ENCODE measurements at regions not wholly inside any gene's neighbourhood (a gene's known extent, or its start where the extent isn't known, plus 50 kb on each side); places are given as distances from the start of the nearest gene placed in this dataset.

GRCh38 chr13:111476197-111476596, 155.8 kb downstream of the TEX29 start:
- DNase-seq (ENCODE audit: low spot score in 2 of 2): no peak
- Mint-ChIP-seq H3K27me3 (peaks cover 28% of the 10 kb centered on the region), H3K36me3 (ENCODE audit: insufficient read depth) (no peaks in the 10 kb centered on the region), H3K4me1 (no peaks in the 10 kb centered on the region), H3K27ac (ENCODE audit: low read depth) (no peak overlapping the region), H3K4me3 (no peak overlapping the region), H3K9me3 (no peaks in the 10 kb centered on the region)
- ATAC-seq (replicated peaks; ENCODE audit: extremely low read depth, poor library complexity, severe bottlenecking): no peak

- no peaks in the 10 kb centered on the region for H3K4me1 Mint-ChIP-seq
- H3K36me3 Mint-ChIP-seq (ENCODE audit: insufficient read depth): no peaks in the 10 kb centered on the region
- no peak for ATAC-seq (replicated peaks; ENCODE audit: extremely low read depth, poor library complexity, severe bottlenecking)
- no peak for DNase-seq (ENCODE audit: low spot score in 2 of 2)
- no peaks in the 10 kb centered on the region for H3K9me3 Mint-ChIP-seq
- H3K27me3 Mint-ChIP-seq: peaks cover 10% of the 10 kb centered on the region
- no peak overlapping the region for H3K4me3 Mint-ChIP-seq
- H3K27ac Mint-ChIP-seq (ENCODE audit: low read depth): no peak overlapping the region
Observed at GRCh38 chr13:111479412-111479811, 159.0 kb downstream of the TEX29 start.

- no peak for DNase-seq (ENCODE audit: low spot score in 2 of 2)
- no peak overlapping the region for H3K4me3 Mint-ChIP-seq
- H3K4me1 Mint-ChIP-seq: no peaks in the 10 kb centered on the region
- peaks cover 9% of the 10 kb centered on the region for H3K27me3 Mint-ChIP-seq
- no peak for ATAC-seq (replicated peaks; ENCODE audit: extremely low read depth, poor library complexity, severe bottlenecking)
- no peak overlapping the region for H3K27ac Mint-ChIP-seq (ENCODE audit: low read depth)
- H3K9me3 Mint-ChIP-seq: no peaks in the 10 kb centered on the region
- no peaks in the 10 kb centered on the region for H3K36me3 Mint-ChIP-seq (ENCODE audit: insufficient read depth)
Observed at GRCh38 chr13:111480503-111480902, 160.1 kb downstream of the TEX29 start.

GRCh38 chr13:111480976-111481375, 160.5 kb downstream of the TEX29 start:
- no peaks in the 10 kb centered on the region for H3K9me3 Mint-ChIP-seq
- peaks cover 9% of the 10 kb centered on the region for H3K27me3 Mint-ChIP-seq
- no peak overlapping the region for H3K27ac Mint-ChIP-seq (ENCODE audit: low read depth)
- no peak overlapping the region for H3K4me3 Mint-ChIP-seq
- no peak for ATAC-seq (replicated peaks; ENCODE audit: extremely low read depth, poor library complexity, severe bottlenecking)
- DNase-seq (ENCODE audit: low spot score in 2 of 2): no peak
- no peaks in the 10 kb centered on the region for H3K36me3 Mint-ChIP-seq (ENCODE audit: insufficient read depth)
- H3K4me1 Mint-ChIP-seq: no peaks in the 10 kb centered on the region

GRCh38 chr13:111482126-111482525, 161.7 kb downstream of the TEX29 start:
- DNase-seq (ENCODE audit: low spot score in 2 of 2): no peak
- H3K36me3 Mint-ChIP-seq (ENCODE audit: insufficient read depth): no peaks in the 10 kb centered on the region
- no peak overlapping the region for H3K4me3 Mint-ChIP-seq
- no peak overlapping the region for H3K27ac Mint-ChIP-seq (ENCODE audit: low read depth)
- peaks cover 9% of the 10 kb centered on the region for H3K27me3 Mint-ChIP-seq
- peaks cover under 1% of the 10 kb centered on the region for H3K9me3 Mint-ChIP-seq
- no peak for ATAC-seq (replicated peaks; ENCODE audit: extremely low read depth, poor library complexity, severe bottlenecking)
- H3K4me1 Mint-ChIP-seq: no peaks in the 10 kb centered on the region

- Mint-ChIP-seq H3K36me3 (ENCODE audit: insufficient read depth) (no peaks in the 10 kb centered on the region), H3K9me3 (peaks cover 6% of the 10 kb centered on the region), H3K27ac (ENCODE audit: low read depth) (no peak overlapping the region)
Observed at GRCh38 chr13:111482806-111483620, 162.6 kb downstream of the TEX29 start.

GRCh38 chr13:111483621-111483987, 163.2 kb downstream of the TEX29 start:
- Mint-ChIP-seq H3K9me3 (peaks cover 6% of the 10 kb centered on the region), H3K4me1 (no peaks in the 10 kb centered on the region), H3K27me3 (peaks cover 9% of the 10 kb centered on the region), H3K4me3 (no peak overlapping the region), H3K36me3 (ENCODE audit: insufficient read depth) (no peaks in the 10 kb centered on the region), H3K27ac (ENCODE audit: low read depth) (no peak overlapping the region)
- ATAC-seq (replicated peaks; ENCODE audit: extremely low read depth, poor library complexity, severe bottlenecking) (no peak), DNase-seq (ENCODE audit: low spot score in 2 of 2) (no peak)

More at GRCh38 chr13:111482806-111483620, 162.6 kb downstream of the TEX29 start:
- H3K27me3 Mint-ChIP-seq: peaks cover 9% of the 10 kb centered on the region
- H3K4me1 Mint-ChIP-seq: no peaks in the 10 kb centered on the region
- H3K4me3 Mint-ChIP-seq: no peak overlapping the region
- DNase-seq (ENCODE audit: low spot score in 2 of 2) (no peak), ATAC-seq (replicated peaks; ENCODE audit: extremely low read depth, poor library complexity, severe bottlenecking) (no peak)

GRCh38 chr13:111484141-111484925, 163.9 kb downstream of the TEX29 start:
- H3K27me3 Mint-ChIP-seq: peaks cover 9% of the 10 kb centered on the region
- no peak overlapping the region for H3K27ac Mint-ChIP-seq (ENCODE audit: low read depth)
- H3K4me3 Mint-ChIP-seq: no peak overlapping the region
- ATAC-seq (replicated peaks; ENCODE audit: extremely low read depth, poor library complexity, severe bottlenecking): no peak
- no peaks in the 10 kb centered on the region for H3K36me3 Mint-ChIP-seq (ENCODE audit: insufficient read depth)
- H3K9me3 Mint-ChIP-seq: peaks cover 6% of the 10 kb centered on the region
- no peak for DNase-seq (ENCODE audit: low spot score in 2 of 2)
- H3K4me1 Mint-ChIP-seq: no peaks in the 10 kb centered on the region

- no peak for ATAC-seq (replicated peaks; ENCODE audit: extremely low read depth, poor library complexity, severe bottlenecking)
- DNase-seq (ENCODE audit: low spot score in 2 of 2): no peak
- peaks cover 9% of the 10 kb centered on the region for H3K27me3 Mint-ChIP-seq
- no peak overlapping the region for H3K27ac Mint-ChIP-seq (ENCODE audit: low read depth)
- no peak overlapping the region for H3K4me3 Mint-ChIP-seq
- H3K36me3 Mint-ChIP-seq (ENCODE audit: insufficient read depth): no peaks in the 10 kb centered on the region
- H3K4me1 Mint-ChIP-seq: no peaks in the 10 kb centered on the region
- H3K9me3 Mint-ChIP-seq: peaks cover 6% of the 10 kb centered on the region
Observed at GRCh38 chr13:111484959-111485358, 164.5 kb downstream of the TEX29 start.

- Mint-ChIP-seq H3K27me3 (peaks cover 9% of the 10 kb centered on the region), H3K27ac (ENCODE audit: low read depth) (no peak overlapping the region), H3K36me3 (ENCODE audit: insufficient read depth) (no peaks in the 10 kb centered on the region), H3K9me3 (peaks cover 6% of the 10 kb centered on the region), H3K4me3 (no peak overlapping the region), H3K4me1 (no peaks in the 10 kb centered on the region)
- ATAC-seq (replicated peaks; ENCODE audit: extremely low read depth, poor library complexity, severe bottlenecking) (no peak), DNase-seq (ENCODE audit: low spot score in 2 of 2) (no peak)
Observed at GRCh38 chr13:111485491-111486250, 165.2 kb downstream of the TEX29 start.

GRCh38 chr13:111486331-111486730, 165.9 kb downstream of the TEX29 start:
- ATAC-seq (replicated peaks; ENCODE audit: extremely low read depth, poor library complexity, severe bottlenecking): no peak
- no peaks in the 10 kb centered on the region for H3K36me3 Mint-ChIP-seq (ENCODE audit: insufficient read depth)
- H3K4me1 Mint-ChIP-seq: no peaks in the 10 kb centered on the region
- H3K4me3 Mint-ChIP-seq: no peak overlapping the region
- no peak overlapping the region for H3K27ac Mint-ChIP-seq (ENCODE audit: low read depth)
- peaks cover 6% of the 10 kb centered on the region for H3K9me3 Mint-ChIP-seq
- DNase-seq (ENCODE audit: low spot score in 2 of 2): no peak
- H3K27me3 Mint-ChIP-seq: peaks cover 9% of the 10 kb centered on the region

- no peak overlapping the region for H3K4me3 Mint-ChIP-seq
- H3K36me3 Mint-ChIP-seq (ENCODE audit: insufficient read depth): no peaks in the 10 kb centered on the region
- ATAC-seq (replicated peaks; ENCODE audit: extremely low read depth, poor library complexity, severe bottlenecking) (no peak), DNase-seq (ENCODE audit: low spot score in 2 of 2) (no peak)
- H3K27me3 Mint-ChIP-seq: peaks cover 9% of the 10 kb centered on the region
- peaks cover 6% of the 10 kb centered on the region for H3K9me3 Mint-ChIP-seq
- no peak overlapping the region for H3K27ac Mint-ChIP-seq (ENCODE audit: low read depth)
- H3K4me1 Mint-ChIP-seq: no peaks in the 10 kb centered on the region
Observed at GRCh38 chr13:111486801-111487200, 166.4 kb downstream of the TEX29 start.

All from central memory CD8-positive, alpha-beta T cell (primary cell).